Activated CD4-positive, alpha-beta T cell treated with anti-CD3 and anti-CD28 coated beads, Interleukin-2, Interleukin-6, amounts not matched to agents 100 ng/mL and 50 ng/mL, durations not matched to agents 16 hours and 8 hours (primary cell): ENCODE measurements at regions not wholly inside any gene's neighbourhood (a gene's known extent, or its start where the extent isn't known, plus 50 kb on each side); places are given as distances from the start of the nearest gene placed in this dataset.

Experiments
- DNase-seq: peaks from one replicate; pipeline ENCODE4 v3.0.0-alpha.2; 2020

GRCh38 chr2:67522148-67522547 lies 125.0 kb downstream of the ETAA1 start:
- no peak for DNase-seq

GRCh38 chr2:67524213-67524612 lies 127.1 kb downstream of the ETAA1 start:
- DNase-seq, result no peak

GRCh38 chr2:67524777-67525176 lies 127.6 kb downstream of the ETAA1 start:
- DNase-seq, result no peak

GRCh38 chr2:67526283-67526682 lies 129.2 kb downstream of the ETAA1 start:
- no peak for DNase-seq

GRCh38 chr2:67528320-67528719 lies 131.2 kb downstream of the ETAA1 start:
- no peak for DNase-seq

- DNase-seq, result no peak
Measured at GRCh38 chr2:67532387-67532786, 135.3 kb downstream of the ETAA1 start.

GRCh38 chr2:67534745-67535144 lies 137.6 kb downstream of the ETAA1 start:
- DNase-seq, result no peak

GRCh38 chr2:67540962-67541361 lies 143.8 kb downstream of the ETAA1 start:
- no peak for DNase-seq

GRCh38 chr2:67544286-67544685 lies 147.2 kb downstream of the ETAA1 start:
- DNase-seq, result no peak

GRCh38 chr2:67548317-67549201 lies 151.4 kb downstream of the ETAA1 start:
- no peak for DNase-seq

GRCh38 chr2:67559156-67559555 lies 162.0 kb downstream of the ETAA1 start:
- no peak for DNase-seq

GRCh38 chr2:67560771-67561456 lies 163.8 kb downstream of the ETAA1 start:
- DNase-seq, result no peak

- no peak for DNase-seq
Measured at GRCh38 chr2:67561457-67561965, 164.4 kb downstream of the ETAA1 start.

- DNase-seq, result no peak
Measured at GRCh38 chr2:67564076-67564475, 166.9 kb downstream of the ETAA1 start.

- no peak for DNase-seq
Measured at GRCh38 chr2:67564626-67565025, 167.5 kb downstream of the ETAA1 start.

- DNase-seq, result no peak
Measured at GRCh38 chr2:67565262-67565661, 168.1 kb downstream of the ETAA1 start.

- DNase-seq, result no peak
Measured at GRCh38 chr2:67565761-67566160, 168.6 kb downstream of the ETAA1 start.

- DNase-seq, result no peak
Measured at GRCh38 chr2:67566285-67566684, 169.2 kb downstream of the ETAA1 start.

GRCh38 chr2:67566958-67567635 lies 170.0 kb downstream of the ETAA1 start:
- no peak for DNase-seq

- no peak for DNase-seq
Measured at GRCh38 chr2:67567886-67568285, 170.8 kb downstream of the ETAA1 start.

GRCh38 chr2:67570611-67571010 lies 173.5 kb downstream of the ETAA1 start:
- no peak for DNase-seq

- DNase-seq, result no peak
Measured at GRCh38 chr2:67571785-67572718, 174.9 kb downstream of the ETAA1 start.
